ENCODE measurements at regions not wholly inside any gene's neighbourhood (a gene's known extent, or its start where the extent isn't known, plus 50 kb on each side); places are given as distances from the start of the nearest gene placed in this dataset.
A peak's percentile ranks its signal among the peaks of the same experiment; 100 is the strongest.

GRCh38 chr13:107025991-107026390 lies 458.1 kb upstream of the ARGLU1 start:
- 51 to 68% methylated on average over 1 of the region's 1 CpG for WGBS, 2 donors
- DNase-seq (peak; percentile 59 to 89 (median 81)), ATAC-seq (ENCODE audit: insufficient read depth, low FRiP score) (peak; percentile 66)
- H3K4me1 ChIP-seq (ENCODE audit: control insufficient read depth in 5 of 5, insufficient read depth in 5 of 5, low read length in 5 of 5), result peaks cover 0 to 8% (median 7%) of the 10 kb centered on the region in 5 donors
- no peak for TF ChIP-seq CTCF (IDR thresholded peaks at IDR 0.05; ENCODE audit: control extremely low read depth, extremely low read depth)
- H3K9ac ChIP-seq (ENCODE audit: insufficient read depth in 1 of 2, low read length in 2 of 2), result no peak overlapping the region
- no peaks in the 10 kb centered on the region for H3K9me3 ChIP-seq (ENCODE audit: control insufficient read depth in 4 of 4, insufficient read depth in 3 of 4, low read length in 3 of 4)
- H3K4me3 ChIP-seq, result no peak overlapping the region
- no peaks in the 10 kb centered on the region for H3K27me3 ChIP-seq (ENCODE audit: control insufficient read depth in 3 of 3, insufficient read depth in 3 of 3, low read length in 2 of 3)
- H3K36me3 ChIP-seq (ENCODE audit: control insufficient read depth in 4 of 4, insufficient read depth in 4 of 4, low read length in 4 of 4), result no peaks in the 10 kb centered on the region
- no peak overlapping the region for H3K27ac ChIP-seq (ENCODE audit: low read depth in 1 of 2, low read length in 1 of 2)

DNA sequence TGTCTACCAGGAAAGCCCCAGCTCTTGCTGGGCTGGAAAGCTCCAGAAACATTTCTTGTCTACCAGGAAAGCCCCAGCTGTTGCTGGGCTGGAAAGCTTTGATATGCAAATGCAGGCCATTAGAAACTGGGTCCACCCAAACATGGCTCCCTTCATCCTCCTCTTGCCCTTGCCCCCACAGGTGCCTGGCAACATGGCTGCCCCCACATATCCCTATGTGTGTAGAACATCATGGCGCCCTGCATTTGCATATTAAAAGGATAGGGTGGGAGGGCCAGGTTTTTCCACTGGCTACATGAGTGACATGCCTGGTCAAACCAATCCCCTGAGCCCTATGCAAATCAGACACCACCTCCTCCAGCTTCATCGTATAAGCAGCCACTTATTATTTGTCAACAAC lies 455.4 kb upstream of the ARGLU1 start:
- 90 to 95% methylated on average over 2 of the region's 2 CpGs for WGBS, 2 donors
- H3K9ac ChIP-seq (ENCODE audit: insufficient read depth in 1 of 2, low read length in 2 of 2), result no peak overlapping the region

GRCh38 chr13:107020393-107020792 lies 452.5 kb upstream of the ARGLU1 start:
- H3K27ac ChIP-seq (ENCODE audit: low read depth in 1 of 2, low read length in 1 of 2), result no peak overlapping the region
- peaks cover 0 to 5% (median 0%) of the 10 kb centered on the region in 4 donors for H3K9me3 ChIP-seq (ENCODE audit: control insufficient read depth in 4 of 4, insufficient read depth in 3 of 4, low read length in 3 of 4)
- H3K9ac ChIP-seq (ENCODE audit: insufficient read depth in 1 of 2, low read length in 2 of 2), result no peak overlapping the region
- no peak for DNase-seq
- no peak for TF ChIP-seq CTCF (IDR thresholded peaks at IDR 0.05; ENCODE audit: control extremely low read depth, extremely low read depth)
- H3K36me3 ChIP-seq (ENCODE audit: control insufficient read depth in 4 of 4, insufficient read depth in 4 of 4, low read length in 4 of 4), result no peaks in the 10 kb centered on the region
- 90 to 93% methylated on average over 7 of the region's 7 CpGs for WGBS, 2 donors
- H3K4me1 ChIP-seq (ENCODE audit: control insufficient read depth in 5 of 5, insufficient read depth in 5 of 5, low read length in 5 of 5), result peaks cover 0 to 6% (median 0%) of the 10 kb centered on the region in 5 donors
- ATAC-seq (ENCODE audit: insufficient read depth, low FRiP score), result no peak
- H3K4me3 ChIP-seq, result no peak overlapping the region
- H3K27me3 ChIP-seq (ENCODE audit: control insufficient read depth in 3 of 3, insufficient read depth in 3 of 3, low read length in 2 of 3), result no peaks in the 10 kb centered on the region

More for the DNA sequence above, 455.4 kb upstream of the ARGLU1 start:
- no peak for TF ChIP-seq CTCF (IDR thresholded peaks at IDR 0.05; ENCODE audit: control extremely low read depth, extremely low read depth)
- no peak for DNase-seq
- Histone ChIP-seq H3K9me3 (ENCODE audit: control insufficient read depth in 4 of 4, insufficient read depth in 3 of 4, low read length in 3 of 4) (no peaks in the 10 kb centered on the region), H3K27me3 (ENCODE audit: control insufficient read depth in 3 of 3, insufficient read depth in 3 of 3, low read length in 2 of 3) (no peaks in the 10 kb centered on the region), H3K27ac (ENCODE audit: low read depth in 1 of 2, low read length in 1 of 2) (no peak overlapping the region), H3K4me1 (ENCODE audit: control insufficient read depth in 5 of 5, insufficient read depth in 5 of 5, low read length in 5 of 5) (peaks cover 0 to 12% (median 7%) of the 10 kb centered on the region in 5 donors), H3K4me3 (no peak overlapping the region), H3K36me3 (ENCODE audit: control insufficient read depth in 4 of 4, insufficient read depth in 4 of 4, low read length in 4 of 4) (no peaks in the 10 kb centered on the region)
- ATAC-seq (ENCODE audit: insufficient read depth, low FRiP score), result no peak

DNA sequence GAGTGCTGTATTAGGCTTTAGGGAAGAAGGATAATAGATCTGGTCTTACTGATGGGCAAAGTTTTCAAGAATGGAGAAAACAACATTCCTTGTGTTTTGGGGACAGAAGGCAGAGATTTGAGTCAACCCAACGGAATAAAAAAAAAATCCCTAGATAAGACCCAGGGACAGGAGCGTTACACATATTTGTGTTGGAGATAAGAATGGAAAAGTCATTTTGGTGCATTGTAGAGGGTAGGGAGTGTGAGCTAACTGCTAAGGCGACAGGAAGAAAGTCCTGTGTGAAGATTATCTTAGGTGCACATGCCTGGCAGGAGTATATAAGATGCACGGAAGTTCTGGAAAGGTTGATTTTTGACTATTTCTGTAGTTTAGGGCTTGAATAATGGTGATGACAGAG lies 450.3 kb upstream of the ARGLU1 start:
- ATAC-seq (ENCODE audit: insufficient read depth, low FRiP score) (no peak), DNase-seq (no peak)
- 89% methylated on average over 4 of the region's 4 CpGs for WGBS, 2 donors
- H3K27me3 ChIP-seq (ENCODE audit: control insufficient read depth in 3 of 3, insufficient read depth in 3 of 3, low read length in 2 of 3), result no peaks in the 10 kb centered on the region
- H3K4me3 ChIP-seq, result no peak overlapping the region
- peaks cover 0 to 5% (median 0%) of the 10 kb centered on the region in 4 donors for H3K9me3 ChIP-seq (ENCODE audit: control insufficient read depth in 4 of 4, insufficient read depth in 3 of 4, low read length in 3 of 4)
- no peaks in the 10 kb centered on the region for H3K36me3 ChIP-seq (ENCODE audit: control insufficient read depth in 4 of 4, insufficient read depth in 4 of 4, low read length in 4 of 4)
- H3K27ac ChIP-seq (ENCODE audit: low read depth in 1 of 2, low read length in 1 of 2), result no peak overlapping the region
- TF ChIP-seq CTCF (IDR thresholded peaks at IDR 0.05; ENCODE audit: control extremely low read depth, extremely low read depth), result no peak
- peaks cover 0 to 6% (median 0%) of the 10 kb centered on the region in 5 donors for H3K4me1 ChIP-seq (ENCODE audit: control insufficient read depth in 5 of 5, insufficient read depth in 5 of 5, low read length in 5 of 5)
- no peak overlapping the region for H3K9ac ChIP-seq (ENCODE audit: insufficient read depth in 1 of 2, low read length in 2 of 2)

Measured in lung (tissue), 11 donors.